HG03175 (cell line): ENCODE measurements at regions not wholly inside any gene's neighbourhood (a gene's known extent, or its start where the extent isn't known, plus 50 kb on each side); places are given as distances from the start of the nearest gene placed in this dataset.

ENCODE experiments used
- ATAC-seq: cut with Tn5 transposase; IDR thresholded peaks from one replicate; pipeline ENCODE4 v1.9.1; 2021; ENCODE audit warnings: mild to moderate bottlenecking, moderate library complexity; ENCODE audit not compliant: unreplicated experiment

DNA sequence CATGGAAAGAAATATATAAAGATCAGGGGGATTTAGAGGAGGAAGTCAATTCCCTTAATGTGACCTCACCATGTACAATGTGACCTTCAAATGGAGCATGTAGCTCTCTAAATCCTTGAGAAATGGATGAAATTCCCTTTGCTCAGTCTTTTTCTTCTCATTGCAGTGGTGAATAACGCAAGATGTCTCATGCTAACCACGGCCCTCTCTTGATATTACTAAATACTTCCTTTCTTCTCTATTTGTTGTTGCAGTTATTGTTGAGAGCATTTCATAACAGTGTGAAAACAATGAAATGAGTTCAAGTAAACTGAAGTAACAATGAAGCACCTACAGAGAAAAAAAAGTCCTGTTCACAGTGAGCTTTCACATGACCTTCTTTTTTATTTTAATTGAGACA lies 55.6 kb downstream of the ZNF281 start:
- peak; percentile 71 for ATAC-seq

DNA sequence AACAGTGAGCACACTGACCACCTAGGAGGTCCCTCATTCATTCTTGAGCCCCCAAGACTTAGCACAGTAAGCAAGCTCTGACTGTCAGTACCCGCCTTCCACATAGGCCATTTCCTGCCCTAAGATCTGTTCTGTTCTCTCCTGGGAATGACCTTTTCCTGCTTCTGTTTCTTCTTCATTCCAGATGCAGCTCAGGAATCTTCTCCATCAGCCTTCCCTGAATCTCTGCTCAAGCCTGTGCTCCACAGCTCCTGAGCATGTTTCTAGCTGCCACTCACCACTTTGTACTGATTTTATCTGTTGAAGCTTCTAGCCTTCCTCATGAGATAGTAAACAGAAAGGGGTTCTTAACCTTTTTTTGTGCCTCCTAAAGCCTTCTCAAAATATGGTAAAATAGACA lies 56.6 kb downstream of the ZNF281 start:
- no peak for ATAC-seq

DNA sequence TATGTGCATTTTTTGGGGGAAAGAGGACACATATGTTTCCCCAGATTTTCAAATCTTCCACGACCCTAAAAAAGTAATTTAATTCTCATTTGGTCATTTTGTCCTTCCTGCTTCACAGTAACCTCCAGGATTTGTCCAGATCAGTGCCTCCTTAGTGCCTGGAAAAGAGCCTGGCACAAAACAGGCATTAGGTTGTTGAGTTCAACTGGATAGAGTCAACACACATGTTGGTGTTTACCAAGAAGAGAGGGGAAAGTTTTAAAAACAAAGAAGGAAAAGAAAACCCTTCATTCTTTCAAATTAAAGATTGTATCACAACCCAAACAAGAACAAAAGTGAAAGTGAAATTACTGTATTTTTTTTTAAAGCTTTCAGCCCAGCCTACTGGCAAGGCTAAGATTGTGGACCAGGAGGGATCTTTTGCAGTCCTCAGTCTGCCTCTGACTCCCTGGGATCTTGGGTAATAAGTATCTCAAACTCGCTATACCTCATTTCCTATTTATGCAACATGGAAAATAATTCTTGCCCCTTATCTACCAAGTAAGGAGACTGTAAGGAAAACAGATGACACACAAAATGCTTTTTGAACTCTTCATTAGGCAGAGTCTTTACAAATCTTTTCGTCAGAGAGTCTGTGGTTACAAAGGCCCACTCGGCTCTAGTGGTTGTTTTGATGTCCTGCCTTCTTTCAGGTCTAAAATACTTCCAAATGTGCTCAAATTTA lies 57.8 kb downstream of the ZNF281 start:
- ATAC-seq, result peak; percentile 46

DNA sequence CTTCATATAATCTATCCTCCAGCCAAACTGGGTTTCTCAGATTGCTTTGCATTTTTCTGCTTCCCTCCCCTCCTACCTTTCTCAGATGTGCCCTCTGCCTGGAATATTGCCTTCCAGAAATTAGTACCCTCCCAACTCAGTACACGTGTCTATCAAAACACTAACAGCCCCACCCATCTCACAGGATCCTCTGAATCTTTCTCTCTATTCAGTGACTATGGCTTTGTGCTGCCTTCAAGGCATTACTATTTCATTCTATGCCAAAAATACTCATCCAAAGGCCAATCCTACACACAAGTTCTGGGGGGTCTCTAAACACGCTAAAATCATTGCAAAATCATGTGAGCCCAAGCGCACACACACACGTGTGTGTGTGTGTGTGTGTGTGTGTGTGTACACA lies 58.4 kb downstream of the ZNF281 start:
- ATAC-seq, result no peak

DNA sequence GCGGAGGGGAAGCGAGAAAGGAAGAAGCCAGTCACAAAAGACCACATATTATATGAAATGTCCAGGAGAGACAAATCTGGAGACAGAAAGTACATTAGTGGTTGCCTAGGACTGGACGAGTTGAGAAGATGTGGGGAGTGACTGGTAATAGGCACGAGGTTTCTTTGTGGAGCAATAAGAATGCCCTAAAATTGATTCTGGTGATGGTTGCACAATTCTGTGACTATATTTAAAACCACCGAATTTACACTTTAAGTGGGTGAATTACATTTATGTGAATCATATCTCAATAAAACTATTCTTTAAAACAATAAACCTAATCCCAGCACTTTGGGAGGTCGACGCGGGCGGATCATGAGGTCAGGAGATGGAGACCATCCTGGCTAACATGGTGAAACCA lies 63.1 kb downstream of the ZNF281 start:
- ATAC-seq, result no peak

DNA sequence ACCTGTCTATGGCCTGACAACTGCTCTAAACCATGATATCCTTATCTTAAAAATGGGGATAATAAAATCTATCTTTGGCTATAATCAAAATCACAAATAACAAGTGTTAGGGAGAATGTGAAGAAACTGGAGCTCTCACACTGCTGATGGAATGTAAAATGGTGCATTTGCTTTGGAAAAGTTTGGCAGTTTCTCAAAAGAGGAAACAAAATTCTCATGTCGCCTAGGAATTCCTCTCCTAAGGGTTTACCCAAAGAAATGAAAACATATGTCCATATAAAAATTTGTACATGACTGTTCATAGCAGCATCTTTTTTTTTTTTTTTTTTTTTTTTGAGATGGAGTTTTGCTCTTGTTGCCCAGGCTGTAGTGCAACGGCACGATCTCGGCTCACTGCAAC lies 64.3 kb downstream of the ZNF281 start:
- no peak for ATAC-seq

DNA sequence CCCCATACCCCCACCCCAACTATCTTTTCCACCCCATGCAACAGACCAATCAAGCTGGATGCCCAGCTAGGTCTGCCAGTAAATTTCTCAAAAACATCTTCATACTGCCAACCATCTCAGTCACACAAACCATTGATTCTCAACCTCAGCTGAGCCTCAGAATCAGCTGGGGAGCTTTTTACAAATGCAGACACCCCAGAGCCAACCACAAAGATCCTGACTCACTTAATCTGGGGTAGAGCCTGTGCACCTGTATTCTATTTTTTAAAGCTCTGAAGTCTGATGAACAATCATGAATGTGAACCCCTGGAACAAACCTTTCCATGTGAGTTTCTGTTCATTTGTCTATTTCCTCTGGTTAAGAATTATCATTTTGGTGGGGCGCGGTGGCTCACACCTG lies 66.0 kb downstream of the ZNF281 start:
- ATAC-seq, result no peak

DNA sequence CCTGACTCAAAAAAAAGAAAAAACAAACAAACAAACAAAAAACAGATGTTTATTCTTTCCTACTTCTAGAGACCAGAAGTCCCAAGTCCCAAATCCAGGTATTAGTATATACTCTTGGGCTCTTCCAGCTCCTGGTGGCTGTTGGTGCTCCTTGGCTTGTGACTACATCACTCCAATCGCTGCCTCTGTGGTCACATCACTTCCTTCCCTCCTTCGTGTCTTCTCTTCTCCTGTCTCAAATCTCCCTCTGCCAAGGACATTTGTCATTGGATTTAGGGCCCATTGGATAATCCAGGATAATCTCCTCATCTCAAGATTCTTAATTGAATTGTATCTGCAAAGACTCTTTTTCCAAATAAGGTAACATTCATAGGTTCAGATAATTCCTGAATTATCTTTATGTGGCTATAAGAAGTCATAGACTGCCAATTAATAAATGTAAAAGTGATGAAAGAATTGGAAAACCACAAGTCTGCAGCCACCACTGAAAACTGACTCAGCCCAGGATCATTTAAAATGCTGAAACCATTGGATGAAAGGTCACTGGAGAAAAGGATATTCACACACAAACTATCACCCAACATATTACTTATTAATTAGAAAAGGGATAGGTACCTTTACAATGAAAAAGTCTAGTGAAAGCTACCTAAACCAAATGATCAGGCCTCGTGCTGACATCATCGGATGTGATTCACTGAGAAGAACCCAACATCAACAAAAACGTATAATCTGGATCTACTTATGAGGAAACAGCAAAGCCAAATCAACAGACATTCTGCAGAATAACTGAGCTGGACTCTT lies 67.1 kb downstream of the ZNF281 start:
- ATAC-seq, result no peak

DNA sequence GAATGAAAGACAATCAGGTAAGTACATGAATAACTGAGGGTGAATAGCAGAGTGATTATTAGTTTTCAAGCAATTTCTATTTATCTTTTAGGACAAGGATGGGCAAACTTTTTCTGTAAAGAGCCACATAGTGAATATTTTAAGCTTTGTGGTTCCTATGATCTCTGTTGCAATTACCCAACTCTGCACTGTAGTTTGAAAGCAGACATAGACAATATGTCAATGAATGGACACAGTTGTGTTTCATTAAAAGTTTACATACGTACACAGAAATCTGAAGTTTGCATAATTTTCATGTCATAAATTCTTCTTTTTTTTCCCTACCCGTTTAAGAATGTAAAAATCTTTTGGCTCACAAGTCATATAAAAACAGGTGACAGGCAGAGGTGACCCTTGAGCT lies 71.4 kb downstream of the ZNF281 start:
- ATAC-seq, result no peak

DNA sequence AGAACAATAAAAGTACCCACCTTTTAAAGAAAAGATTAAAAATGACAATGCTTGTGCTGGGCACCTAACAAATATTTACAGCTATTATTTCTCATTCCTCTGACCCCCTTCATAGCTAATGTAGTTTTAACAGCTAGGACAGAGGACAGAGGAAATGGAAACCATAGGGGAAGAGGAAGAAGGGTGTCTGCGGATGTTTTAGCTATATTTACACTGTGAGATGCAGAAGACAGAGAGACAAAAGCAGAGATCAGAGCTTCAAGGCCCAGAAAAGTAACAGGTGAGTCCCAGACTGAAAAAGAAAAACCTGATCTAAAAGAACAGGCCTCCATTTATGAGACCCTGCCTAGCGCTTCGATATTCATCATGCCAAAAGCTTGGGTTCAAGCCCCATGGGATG lies 72.0 kb downstream of the ZNF281 start:
- ATAC-seq, result no peak

DNA sequence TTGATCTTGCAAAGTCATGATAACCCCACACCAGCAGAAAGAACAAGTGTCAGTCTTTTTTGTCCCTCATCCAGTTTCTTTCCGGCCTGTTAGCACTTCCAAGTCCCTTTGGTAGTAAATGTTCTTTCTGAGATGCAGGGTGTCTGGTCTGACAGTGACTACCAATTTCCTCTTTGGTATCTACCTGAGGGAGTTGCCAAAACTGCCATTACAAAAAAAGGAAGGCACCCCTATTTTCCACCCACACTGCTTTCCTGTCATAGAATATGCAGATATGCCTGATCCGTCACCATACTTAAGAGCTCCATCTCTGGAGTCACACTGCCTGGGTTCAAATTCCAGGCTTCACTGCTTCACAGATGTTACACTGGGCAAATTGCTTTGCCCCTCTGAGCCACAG lies 72.4 kb downstream of the ZNF281 start:
- ATAC-seq, result no peak

DNA sequence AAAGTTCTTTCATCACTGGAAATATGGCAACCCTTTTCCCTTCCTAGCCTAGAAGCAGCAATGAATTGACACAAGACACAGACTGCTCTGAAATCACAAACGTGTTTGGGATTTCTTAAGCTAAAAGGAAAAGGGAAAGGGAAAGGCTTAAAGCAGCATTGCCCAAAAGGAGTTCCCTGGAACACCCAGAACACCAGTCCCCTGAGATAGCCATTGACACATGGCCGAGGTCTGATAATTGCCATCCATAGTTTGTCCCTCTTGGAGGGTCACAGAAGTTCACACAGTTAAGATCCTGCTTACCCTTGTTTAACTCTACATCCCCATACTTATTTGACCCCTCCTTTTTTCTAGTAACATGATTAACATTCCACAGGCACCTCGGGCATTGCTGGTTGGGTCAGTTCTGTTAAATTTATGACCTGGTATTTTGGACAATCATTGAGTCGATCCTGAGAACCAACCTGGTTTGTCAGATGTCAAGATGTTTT lies 72.9 kb downstream of the ZNF281 start:
- no peak for ATAC-seq

DNA sequence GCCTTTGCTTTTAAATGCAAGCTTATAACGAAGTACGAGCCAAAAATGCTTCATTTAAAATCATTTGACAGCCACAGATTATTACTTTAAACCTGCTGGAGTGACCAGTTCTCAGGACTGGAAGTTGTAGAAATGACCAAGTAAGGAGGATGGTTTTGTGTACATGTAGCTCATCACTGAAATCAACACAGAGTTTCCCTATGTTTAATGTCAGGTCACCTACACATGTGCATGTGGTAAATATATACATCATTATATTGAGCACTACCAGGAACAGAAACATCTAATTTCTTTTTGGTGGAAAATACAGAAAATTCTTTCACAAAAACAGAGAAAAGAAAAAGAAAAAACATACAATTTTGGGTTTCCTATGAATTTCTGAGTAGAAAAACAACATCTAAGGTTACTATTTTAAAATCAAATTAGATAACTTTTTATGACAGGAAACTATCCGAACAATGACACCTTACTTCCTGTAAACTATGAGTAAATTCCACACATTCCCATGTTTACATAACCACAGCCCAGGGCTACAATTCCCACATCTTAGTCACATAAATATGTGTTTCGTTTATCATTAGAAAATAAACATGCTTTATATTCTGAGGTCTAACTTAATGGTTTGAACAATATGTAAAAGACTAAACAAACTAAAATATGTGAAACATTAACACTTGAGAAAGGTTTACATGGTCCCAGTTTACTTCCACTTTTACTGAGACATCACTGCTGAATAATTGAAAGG lies 73.6 kb downstream of the ZNF281 start:
- no peak for ATAC-seq

DNA sequence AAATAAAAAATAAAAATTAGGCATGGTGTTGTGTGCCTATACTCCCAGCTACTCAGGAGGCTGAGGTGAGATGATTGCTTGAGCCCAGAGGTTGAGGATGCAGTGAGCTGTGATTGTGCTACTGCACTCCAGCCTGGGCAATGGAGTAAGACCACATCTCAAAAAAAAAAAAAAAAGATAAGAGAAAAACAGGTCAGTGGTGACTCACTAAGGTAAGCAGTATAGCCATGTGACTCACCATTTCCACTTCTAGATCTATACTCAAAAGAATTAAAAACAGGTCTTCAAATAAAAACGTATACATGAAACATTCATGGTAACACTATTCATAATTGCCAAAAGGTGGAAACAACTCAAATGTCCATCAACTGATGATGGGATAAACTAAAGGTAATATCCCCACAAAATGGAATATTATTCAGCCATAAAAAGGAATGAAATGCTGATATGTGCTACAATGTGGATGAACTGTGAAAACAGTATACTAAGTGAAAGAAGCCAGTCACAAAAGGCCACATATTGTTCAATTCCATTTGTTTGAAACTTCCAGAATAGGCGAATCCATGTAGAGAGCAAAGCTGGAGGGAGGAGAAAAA lies 75.1 kb downstream of the ZNF281 start:
- no peak for ATAC-seq

DNA sequence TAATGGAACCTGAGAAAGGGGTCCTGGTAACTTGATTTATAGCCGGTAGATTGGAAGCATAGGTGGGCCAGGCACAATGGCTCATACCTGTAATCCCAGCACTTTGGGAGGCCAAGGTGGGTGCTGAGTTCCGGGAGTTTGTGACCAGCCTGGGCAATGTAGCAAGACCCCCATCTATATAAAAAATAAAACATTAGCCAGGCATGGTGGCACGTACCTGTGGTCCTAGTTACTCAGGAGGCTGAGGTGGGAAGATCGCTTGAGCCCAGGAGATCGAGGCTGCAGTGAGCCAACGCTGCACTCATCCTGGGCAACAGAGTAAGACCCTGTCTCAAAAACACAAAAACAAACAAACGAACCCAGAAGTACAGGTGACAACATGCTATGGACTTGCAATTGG lies 76.5 kb downstream of the ZNF281 start:
- no peak for ATAC-seq

DNA sequence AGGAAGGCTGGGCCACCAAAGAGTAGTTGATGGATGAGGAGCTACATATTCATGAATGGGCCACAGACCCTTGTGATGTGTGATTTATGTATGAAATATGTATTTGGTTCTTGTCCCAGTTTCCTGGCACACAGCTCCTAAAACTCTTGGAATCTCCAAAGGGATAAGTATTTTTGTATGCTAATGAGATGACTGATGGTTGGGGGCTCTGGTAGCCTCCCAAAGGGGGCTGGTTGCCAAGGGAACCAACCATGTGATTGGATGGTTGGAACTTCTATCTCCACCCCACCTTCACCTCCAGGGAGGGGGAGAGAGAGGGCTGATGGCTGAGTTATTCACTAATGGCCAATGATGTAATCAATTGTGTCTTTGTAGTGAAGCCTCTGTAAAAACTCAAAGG lies 77.1 kb downstream of the ZNF281 start:
- ATAC-seq, result no peak

DNA sequence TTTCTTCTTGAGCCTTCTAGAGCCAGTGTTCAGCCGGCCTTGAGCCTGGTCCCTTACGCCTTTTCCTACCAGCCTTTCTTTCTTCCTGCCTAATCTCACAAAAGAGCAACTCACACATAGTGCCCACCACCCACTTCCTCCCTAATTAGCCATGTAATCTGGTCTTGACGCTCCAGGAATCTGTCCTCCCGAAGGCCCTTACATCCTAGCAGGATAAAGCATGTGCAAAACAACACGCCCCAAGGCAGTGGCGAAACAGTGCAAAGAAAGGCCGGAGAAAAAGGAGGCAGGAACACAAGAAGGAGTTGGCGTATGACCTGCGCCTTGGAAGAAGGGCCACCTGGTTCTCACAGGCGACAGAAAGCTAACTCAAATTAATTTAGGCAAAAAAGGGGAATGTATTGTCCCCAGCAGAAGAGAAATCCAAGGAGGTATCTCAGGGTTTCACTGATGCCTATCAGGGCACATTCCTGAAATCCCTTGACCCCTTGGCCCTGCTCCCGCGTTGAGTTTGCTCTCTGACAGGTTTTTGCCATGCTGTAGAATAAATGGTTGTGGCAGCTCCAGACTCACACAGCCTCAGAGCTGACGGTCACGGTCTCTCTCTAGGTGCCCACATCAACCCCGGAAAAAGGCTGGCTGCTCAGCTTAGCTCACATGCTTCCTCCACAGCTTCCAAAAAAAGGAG lies 79.0 kb downstream of the ZNF281 start:
- ATAC-seq, result no peak

DNA sequence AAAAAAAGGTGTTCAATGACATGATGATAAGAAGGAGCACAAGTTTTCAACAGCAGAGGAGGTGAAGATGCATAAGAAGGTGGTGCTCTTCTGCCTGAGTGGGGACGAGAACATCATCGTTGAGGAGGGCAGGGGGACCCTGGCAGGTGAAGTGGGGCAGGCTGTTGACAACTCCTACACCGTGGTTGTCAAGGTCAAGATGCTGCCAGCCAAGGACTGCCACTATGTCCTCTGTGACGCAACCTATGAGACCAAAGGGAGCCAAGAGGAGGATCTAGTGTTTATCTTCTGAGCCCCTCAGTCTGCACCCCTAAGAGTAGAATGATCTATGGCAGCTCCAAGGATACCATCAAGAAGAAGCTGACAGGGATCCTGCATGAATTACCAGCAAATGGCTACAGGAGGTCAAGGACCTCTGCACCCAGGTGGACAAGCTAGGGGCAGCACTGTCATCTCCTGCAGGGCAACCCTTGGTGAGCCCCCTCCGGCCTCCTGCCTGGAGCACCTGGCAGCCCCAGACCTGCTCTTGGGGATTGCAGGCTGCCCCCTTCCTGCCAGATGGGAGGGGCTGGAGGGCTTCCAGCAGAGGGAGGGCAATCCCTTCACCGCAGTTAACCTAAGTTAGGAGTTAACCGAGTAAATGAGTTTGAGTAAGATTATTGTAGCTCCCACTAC lies 80.5 kb downstream of the ZNF281 start:
- ATAC-seq, result no peak

DNA sequence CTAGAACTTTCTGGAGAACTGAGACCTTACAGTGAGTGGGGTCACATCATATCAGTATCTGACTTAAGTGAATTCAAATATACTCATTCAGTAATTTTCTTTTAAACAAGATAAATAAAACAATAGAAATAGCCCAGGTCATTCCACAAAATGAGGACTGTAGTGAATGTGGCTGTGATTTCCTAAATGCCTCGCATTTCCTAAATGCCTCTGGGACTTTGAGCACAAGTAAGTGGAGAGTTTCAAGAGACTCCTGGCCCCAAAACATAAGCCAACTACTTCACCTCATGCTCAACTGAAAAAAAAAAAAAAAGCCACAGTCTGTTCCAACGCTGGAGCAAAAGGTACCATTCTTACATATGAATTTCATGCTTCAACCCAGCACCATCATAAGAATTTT lies 81.5 kb downstream of the ZNF281 start:
- no peak for ATAC-seq

DNA sequence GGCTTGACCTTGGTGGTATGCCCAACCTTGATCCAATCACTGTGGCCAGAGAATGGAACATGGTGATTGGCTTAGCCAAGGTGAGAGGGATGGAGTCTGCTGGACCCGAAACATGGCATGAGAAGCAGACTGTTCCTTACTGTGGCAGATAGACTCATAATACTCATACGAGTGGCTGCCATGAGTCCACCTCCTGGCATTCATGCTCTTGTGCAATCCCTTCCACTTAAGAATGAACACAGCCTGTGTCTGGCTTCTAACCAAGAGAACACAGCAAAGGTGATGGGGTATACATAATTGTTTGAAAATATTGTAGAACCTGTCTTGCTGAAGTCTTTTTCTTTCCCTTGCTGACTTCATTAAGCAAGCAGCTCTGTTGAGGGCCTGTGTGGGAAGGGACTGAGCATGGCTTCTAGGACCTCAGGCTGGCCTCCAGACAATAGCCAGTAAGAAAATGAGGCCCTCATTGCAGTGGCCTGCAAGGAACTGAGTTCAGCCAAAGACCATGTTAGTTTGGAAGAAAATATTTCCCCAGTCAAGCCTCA lies 85.9 kb downstream of the ZNF281 start:
- no peak for ATAC-seq
